B cell (primary cell): ENCODE measurements at regions not wholly inside any gene's neighbourhood (a gene's known extent, or its start where the extent isn't known, plus 50 kb on each side); places are given as distances from the start of the nearest gene placed in this dataset.

ENCODE experiments used
- CTCF ChIP-seq: fragments of 200-600 bp; IDR thresholded peaks from one replicate; pipeline ENCODE4 v1.8.0; 2022; ENCODE audit warnings: antibody characterized with exemption, mild to moderate bottlenecking
- EZH2 ChIP-seq: IDR thresholded peaks from 2 replicates; pipeline ENCODE4 v1.6.1; 2012; ENCODE audit warnings: borderline replicate concordance, low read depth, mild to moderate bottlenecking, moderate library complexity, low read length; ENCODE audit not compliant: insufficient read depth, poor library complexity, severe bottlenecking

GRCh38 chr5:61765471-61765870 is 433.4 kb downstream of the ZSWIM6 start:
- no peak for TF ChIP-seq EZH2
- no peak for TF ChIP-seq CTCF
